H1 (cell line): ENCODE measurements at regions not wholly inside any gene's neighbourhood (a gene's known extent, or its start where the extent isn't known, plus 50 kb on each side); places are given as distances from the start of the nearest gene placed in this dataset.

Experiments
- CTCF ChIA-PET: fragments of 300-600 bp; sonication (Branson Sonifier 250); formaldehyde crosslinking; loops from one replicate; lab custom pipeline; 2021; ENCODE audit not compliant: partially characterized antibody; lab: Charles Lee
- POLR2A ChIA-PET: fragments of 300-600 bp; sonication (Branson Sonifier 250); formaldehyde crosslinking; loops from one replicate; lab custom pipeline; 2021; ENCODE audit warnings: inconsistent platforms; ENCODE audit not compliant: partially characterized antibody; lab: Charles Lee
- DNase-seq, 2 experiments: peaks; one replicate each; pipeline versions ENCODE4 v3.0.0 to v3.0.0-alpha.2; 2010 to 2022; ENCODE audit warnings: low spot score in 2 of 2, low read depth in 1 of 2, mixed read lengths in 1 of 2
- FAIRE-seq: peaks from 2 replicates; lab custom pipeline; 2011; peaks lifted over from hg19 to GRCh38; lab: Jason Lieb, UNC
- H2AFZ ChIP-seq: 2 replicates; pipeline ENCODE4 v1.8.1; 2012; ENCODE audit warnings: low read length, inconsistent platforms
- H2AK5ac ChIP-seq: 2 replicates; pipeline ENCODE4 v1.6.1; 2013; ENCODE audit warnings: low read depth, low read length
- H2BK120ac ChIP-seq: replicated peaks from 2 replicates; pipeline ENCODE3; 2013; ENCODE audit warnings: low read depth, low read length, inconsistent platforms
- H2BK12ac ChIP-seq: 2 replicates; pipeline ENCODE4 v1.6.1; 2013; ENCODE audit warnings: low read depth, low read length
- H2BK15ac ChIP-seq: 2 replicates; pipeline ENCODE4 v1.6.1; 2013; ENCODE audit warnings: low read length
- H2BK20ac ChIP-seq: 2 replicates; pipeline ENCODE4 v1.6.1; 2013; ENCODE audit warnings: low read length
- H2BK5ac ChIP-seq: 2 replicates; pipeline ENCODE4 v1.6.1; 2013; ENCODE audit warnings: low read depth, low read length
- H3K14ac ChIP-seq: 2 replicates; pipeline ENCODE4 v1.6.1; 2013; ENCODE audit warnings: inconsistent platforms; ENCODE audit not compliant: insufficient read length
- H3K18ac ChIP-seq: 2 replicates; pipeline ENCODE4 v1.6.1; 2013; ENCODE audit warnings: low read length; ENCODE audit errors: extremely low read depth
- H3K23ac ChIP-seq: 2 replicates; pipeline ENCODE4 v1.6.1; 2013; ENCODE audit warnings: inconsistent platforms; ENCODE audit not compliant: insufficient read length
- H3K23me2 ChIP-seq: 2 replicates; pipeline ENCODE4 v1.6.1; 2013; ENCODE audit warnings: low read depth, low read length
- H3K27ac ChIP-seq: 2 replicates; pipeline ENCODE4 v1.6.1; 2011; ENCODE audit warnings: low read depth, low read length, inconsistent platforms
- H3K27me3 ChIP-seq, 4 experiments: replicated peaks in 1 of 4; 1 replicate in 1 of 4; 2 replicates in 3 of 4; pipeline versions ENCODE4 v1.6.1 to v1.8.1; 2011 to 2013; ENCODE audit warnings: low read length in 3 of 4, mild to moderate bottlenecking in 3 of 4, inconsistent platforms in 2 of 4, mixed read lengths in 2 of 4, moderate library complexity in 1 of 4; ENCODE audit not compliant: control insufficient read depth in 3 of 4, insufficient read depth in 3 of 4; ENCODE audit errors: extremely low read depth in 1 of 4
- H3K36me3 ChIP-seq, 4 experiments: 2 replicates each; pipeline versions ENCODE4 v1.6.1 to v1.8.1; 2011 to 2013; ENCODE audit warnings: mild to moderate bottlenecking in 4 of 4, low read length in 3 of 4, moderate library complexity in 2 of 4, control low read depth in 1 of 4, inconsistent platforms in 1 of 4; ENCODE audit not compliant: insufficient read depth in 4 of 4, control insufficient read depth in 2 of 4
- H3K4ac ChIP-seq: replicated peaks from 2 replicates; pipeline ENCODE3; 2013; ENCODE audit warnings: low read length, low read depth, mixed read lengths, inconsistent platforms; ENCODE audit not compliant: insufficient read length
- H3K4me1 ChIP-seq, 4 experiments: replicated peaks in 1 of 4; 1 replicate in 1 of 4; 2 replicates in 3 of 4; pipeline versions ENCODE4 v1.6.1 to v1.8.1; 2011 to 2013; ENCODE audit warnings: low read length in 3 of 4, inconsistent platforms in 2 of 4, mixed read lengths in 1 of 4; ENCODE audit not compliant: insufficient read depth in 4 of 4, control insufficient read depth in 3 of 4
- H3K4me2 ChIP-seq, 2 experiments: 2 replicates each; pipeline versions ENCODE4 v1.6.1 to v1.8.1; 2011 to 2013; ENCODE audit warnings: low read depth in 2 of 2, low read length in 2 of 2, control low read depth in 1 of 2, inconsistent platforms in 1 of 2, mild to moderate bottlenecking in 1 of 2; ENCODE audit not compliant: insufficient read depth in 1 of 2
- H3K4me3 ChIP-seq, 4 experiments: fragments of 200-600, 300-600 bp in 1 of 4; sonication (generic), shearing (Covaris generic), sonication (Bioruptor Twin) in 1 of 4; 2 replicates each; pipeline versions ENCODE4 v1.5.1 to v1.8.1; 2011 to 2016; ENCODE audit warnings: low read length in 4 of 4, low read depth in 3 of 4, control low read depth in 2 of 4, inconsistent platforms in 2 of 4, mild to moderate bottlenecking in 2 of 4, mixed read lengths in 1 of 4, moderate library complexity in 1 of 4; ENCODE audit not compliant: insufficient read depth in 2 of 4; ENCODE audit errors: extremely low read depth in 1 of 4
- H3K56ac ChIP-seq: replicated peaks from 2 replicates; pipeline ENCODE3; 2013; ENCODE audit warnings: low read depth, mild to moderate bottlenecking, mixed read lengths, low read length, inconsistent platforms; ENCODE audit not compliant: insufficient read length
- H3K79me1 ChIP-seq: 2 replicates; pipeline ENCODE4 v1.6.1; 2013; ENCODE audit warnings: low read depth, low read length, control low read depth
- H3K79me2 ChIP-seq, 2 experiments: 2 replicates each; pipeline versions ENCODE4 v1.6.1 to v1.8.1; 2012 to 2013; ENCODE audit warnings: low read length in 2 of 2, mild to moderate bottlenecking in 2 of 2, inconsistent platforms in 1 of 2; ENCODE audit not compliant: insufficient read depth in 2 of 2, control insufficient read depth in 1 of 2
- H3K9ac ChIP-seq, 4 experiments: replicated peaks in 1 of 4; 1 replicate in 1 of 4; 2 replicates in 3 of 4; pipeline versions ENCODE4 v1.6.1 to v1.8.1; 2011 to 2013; ENCODE audit warnings: low read depth in 3 of 4, low read length in 3 of 4, control low read depth in 2 of 4, mild to moderate bottlenecking in 2 of 4, moderate library complexity in 2 of 4, inconsistent platforms in 1 of 4; ENCODE audit errors: extremely low read depth in 1 of 4
- H3K9me3 ChIP-seq, 2 experiments: 2 replicates each; pipeline versions ENCODE4 v1.6.1 to v1.8.1; 2012 to 2013; ENCODE audit warnings: mild to moderate bottlenecking in 2 of 2, moderate library complexity in 2 of 2, control low read depth in 1 of 2, inconsistent platforms in 1 of 2, low read depth in 1 of 2, low read length in 1 of 2, mixed read lengths in 1 of 2; ENCODE audit not compliant: insufficient read depth in 2 of 2
- H4K20me1 ChIP-seq, 2 experiments: replicated peaks in 1 of 2; 2 replicates each; pipeline versions ENCODE3 to v1.8.1; 2011 to 2013; ENCODE audit warnings: inconsistent platforms in 2 of 2, low read length in 2 of 2, mild to moderate bottlenecking in 1 of 2; ENCODE audit not compliant: insufficient read depth in 2 of 2, control insufficient read depth in 1 of 2
- H4K5ac ChIP-seq: 2 replicates; pipeline ENCODE4 v1.6.1; 2013; ENCODE audit warnings: low read length, low read depth, mixed read lengths, inconsistent platforms; ENCODE audit not compliant: insufficient read length
- H4K8ac ChIP-seq: 2 replicates; pipeline ENCODE4 v1.8.0; 2013; ENCODE audit warnings: mild to moderate bottlenecking, moderate library complexity, low read length, inconsistent platforms; ENCODE audit not compliant: insufficient read depth; ENCODE audit errors: extremely low read depth
- H4K91ac ChIP-seq: replicated peaks from 2 replicates; pipeline ENCODE3; 2013; ENCODE audit warnings: low read length, mixed read lengths, inconsistent platforms; ENCODE audit not compliant: insufficient read length
- CHD1 ChIP-seq: IDR thresholded peaks from 2 replicates; pipeline ENCODE4 v1.6.1; 2012; ENCODE audit warnings: low read depth, low read length, improper control_type of control experiment
- KDM4A ChIP-seq: IDR thresholded peaks from one replicate; pipeline ENCODE4 v1.7.1; 2012; ENCODE audit warnings: low read depth, mild to moderate bottlenecking, moderate library complexity, low read length, inconsistent platforms; ENCODE audit not compliant: severe bottlenecking
- POLR2AphosphoS5 ChIP-seq: IDR thresholded peaks from 2 replicates; pipeline ENCODE4 v1.6.1; 2011; ENCODE audit warnings: low read depth, low read length
- SP4 ChIP-seq: IDR thresholded peaks from 2 replicates; pipeline ENCODE4 v1.6.1; 2012; ENCODE audit warnings: low read length, inconsistent platforms
- TEAD4 ChIP-seq: IDR thresholded peaks from 2 replicates; pipeline ENCODE4 v1.6.1; 2012; ENCODE audit warnings: low read depth, low read length, inconsistent platforms, mixed read lengths

GRCh38 chr1:42086146-42086545, 67.1 kb upstream of the GUCA2B start:
- Histone ChIP-seq H2BK12ac (no peak overlapping the region), H3K9ac (no peak overlapping the region), H2BK20ac (no peak overlapping the region), H4K5ac (no peak overlapping the region), H3K79me1 (no peaks in the 10 kb centered on the region), H3K4ac (no peak overlapping the region), H3K4me2 (no peak overlapping the region), H2AFZ (no peak overlapping the region), H3K36me3 (no peaks in the 10 kb centered on the region), H3K14ac (no peak overlapping the region), H3K23me2 (no peaks in the 10 kb centered on the region), H3K27me3 (no peaks in the 10 kb centered on the region), H2BK5ac (no peak overlapping the region), H4K20me1 (peaks cover 0 to 1% of the 10 kb centered on the region in 2 experiments), H3K23ac (no peak overlapping the region), H2AK5ac (no peak overlapping the region), H3K79me2 (no peaks in the 10 kb centered on the region), H3K4me1 (0 out of 7 replicates have a peak, but pooled peaks cover 0 to 2% (median 0%) of the 10 kb centered on the region in 4 experiments), H2BK120ac (no peak overlapping the region), H4K91ac (no peak overlapping the region), H3K18ac (no peak overlapping the region), H3K4me3 (no peak overlapping the region), H3K56ac (no peak overlapping the region), H2BK15ac (no peak overlapping the region), H3K27ac (no peak overlapping the region), H4K8ac (no peak overlapping the region), H3K9me3 (no peaks in the 10 kb centered on the region)
- TF ChIP-seq SP4 (no peak), TEAD4 (no peak), KDM4A (no peak), POLR2AphosphoS5 (no peak), CHD1 (no peak)
- POLR2A ChIA-PET: interaction anchor here (0.7 kb wide), 1 partner anchor 33 kb away, joined by 3 read pairs; no protein-coding TSS in a partner anchor
- CTCF ChIA-PET: interaction anchor here (1.0 kb wide), 1 partner anchor 87 kb away, joined by 3 read pairs; no protein-coding TSS in a partner anchor
- DNase-seq: no peak
- no peak for FAIRE-seq
